ENCODE measurements at regions not wholly inside any gene's neighbourhood (a gene's known extent, or its start where the extent isn't known, plus 50 kb on each side); places are given as distances from the start of the nearest gene placed in this dataset.
"Not testable (repeated sequence)": the region's sequence is repeated elsewhere in the genome, so short reads cannot be mapped to it uniquely, and the experiment has no call there.

GRCh38 chr11:44388828-44389657, 79.1 kb upstream of the ALX4 start:
- DNase-seq, result no peak

GRCh38 chr11:44389963-44390605, 80.1 kb upstream of the ALX4 start:
- no peak for DNase-seq

GRCh38 chr11:44391004-44391403, 81.1 kb upstream of the ALX4 start:
- DNase-seq, result not testable (repeated sequence)

GRCh38 chr11:44396746-44397145, 86.8 kb upstream of the ALX4 start:
- DNase-seq, result not testable (repeated sequence)

GRCh38 chr11:44397586-44398178, 87.7 kb upstream of the ALX4 start:
- DNase-seq, result no peak

GRCh38 chr11:44398266-44399030, 88.5 kb upstream of the ALX4 start:
- DNase-seq, result no peak

GRCh38 chr11:44399968-44400367, 90.0 kb upstream of the ALX4 start:
- no peak for DNase-seq

- no peak for DNase-seq
These were observed 90.5 kb upstream of the ALX4 start for GRCh38 chr11:44400431-44400830.

- no peak for DNase-seq
These were observed 92.6 kb upstream of the ALX4 start for GRCh38 chr11:44402466-44403075.

GRCh38 chr11:44403176-44403575, 93.2 kb upstream of the ALX4 start:
- no peak for DNase-seq

- DNase-seq, result no peak
These were observed 93.8 kb upstream of the ALX4 start for GRCh38 chr11:44403587-44404273.

- DNase-seq, result no peak
These were observed 94.4 kb upstream of the ALX4 start for GRCh38 chr11:44404301-44404700.

- no peak for DNase-seq
These were observed 94.9 kb upstream of the ALX4 start for GRCh38 chr11:44404736-44405395.

- DNase-seq, result no peak
These were observed 97.5 kb upstream of the ALX4 start for GRCh38 chr11:44407211-44407996.

GRCh38 chr11:44408141-44408540, 98.2 kb upstream of the ALX4 start:
- no peak for DNase-seq

- no peak for DNase-seq
These were observed 99.0 kb upstream of the ALX4 start for GRCh38 chr11:44408711-44409470.

- peak; percentile 46 for DNase-seq
These were observed 99.8 kb upstream of the ALX4 start for GRCh38 chr11:44409558-44410236.

GRCh38 chr11:44416776-44417175, 106.8 kb upstream of the ALX4 start:
- no peak for DNase-seq

- no peak for DNase-seq
These were observed 108.0 kb upstream of the ALX4 start for GRCh38 chr11:44417731-44418455.
